Neural progenitor cell (in vitro differentiated cells): ENCODE measurements at regions not wholly inside any gene's neighbourhood (a gene's known extent, or its start where the extent isn't known, plus 50 kb on each side); places are given as distances from the start of the nearest gene placed in this dataset.

Experiments
- DNase-seq: peaks from one replicate; pipeline ENCODE4 v3.0.0-alpha.2; 2016; ENCODE audit warnings: low spot score
- H2AFZ ChIP-seq: fragments of 200-600 bp; sonication (generic); replicated peaks from 2 replicates; pipeline ENCODE4 v1.6.1; 2016; ENCODE audit warnings: antibody characterized with exemption
- H3F3A ChIP-seq: fragments of 200-600 bp; sonication (generic); 2 replicates; pipeline ENCODE4 v1.6.1; 2016; ENCODE audit warnings: antibody characterized with exemption, low read depth
- H3K27ac ChIP-seq: fragments of 200-600 bp; sonication (generic); 2 replicates; pipeline ENCODE4 v1.5.1; 2016; ENCODE audit warnings: mild to moderate bottlenecking
- H3K27me3 ChIP-seq: fragments of 200-600 bp; sonication (generic); 2 replicates; pipeline ENCODE4 v1.6.1; 2016; ENCODE audit warnings: mild to moderate bottlenecking, moderate library complexity
- H3K36me3 ChIP-seq: fragments of 200-600 bp; sonication (generic); 2 replicates; pipeline ENCODE4 v1.5.1; 2016
- H3K4me1 ChIP-seq: fragments of 200-600 bp; sonication (generic); 2 replicates; pipeline ENCODE4 v1.6.1; 2016; ENCODE audit warnings: mixed run types
- H3K4me2 ChIP-seq: fragments of 200-600 bp; sonication (generic); 2 replicates; pipeline ENCODE4 v1.6.1; 2016
- H3K4me3 ChIP-seq: fragments of 200-600 bp; sonication (generic); 2 replicates; pipeline ENCODE4 v1.5.1; 2016
- H3K79me2 ChIP-seq: fragments of 200-600 bp; sonication (generic); 2 replicates; pipeline ENCODE4 v1.6.1; 2016; ENCODE audit warnings: low read depth
- H3K9ac ChIP-seq: fragments of 200-600 bp; sonication (generic); 2 replicates; pipeline ENCODE4 v1.6.1; 2016
- H3K9me3 ChIP-seq: fragments of 200-600 bp; sonication (generic); 2 replicates; pipeline ENCODE4 v1.5.1; 2016; ENCODE audit warnings: low read depth
- H4K20me1 ChIP-seq: fragments of 200-600 bp; sonication (generic); 2 replicates; pipeline ENCODE4 v1.6.1; 2016; ENCODE audit warnings: low read depth
- H3K27ac Mint-ChIP-seq: 3 replicates; pipeline ENCODE4 v1.8.0; 2021; ENCODE audit warnings: mixed read lengths
- H3K27me3 Mint-ChIP-seq: 2 replicates; pipeline ENCODE4 v1.8.0; 2022; ENCODE audit warnings: low read depth, mild to moderate bottlenecking, inconsistent platforms, moderate library complexity, mixed read lengths; ENCODE audit not compliant: insufficient read depth
- H3K36me3 Mint-ChIP-seq: 3 replicates; pipeline ENCODE4 v1.8.0; 2021; ENCODE audit warnings: mixed read lengths
- H3K4me1 Mint-ChIP-seq: 3 replicates; pipeline ENCODE4 v1.8.0; 2021; ENCODE audit warnings: mixed read lengths
- H3K4me3 Mint-ChIP-seq: 3 replicates; pipeline ENCODE4 v1.8.0; 2021; ENCODE audit warnings: mild to moderate bottlenecking, moderate library complexity, mixed read lengths
- H3K9me3 Mint-ChIP-seq: 3 replicates; pipeline ENCODE4 v1.8.0; 2020; ENCODE audit warnings: mixed read lengths
- CTCF ChIP-seq: fragments of 200-600 bp; sonication (generic); IDR thresholded peaks from 2 replicates; pipeline ENCODE4 v1.5.1; 2017; ENCODE audit warnings: antibody characterized with exemption, mild to moderate bottlenecking
- EZH2 ChIP-seq: fragments of 200-600 bp; sonication (generic); IDR thresholded peaks from 2 replicates; pipeline ENCODE4 v1.6.1; 2017; ENCODE audit warnings: antibody characterized with exemption, mild to moderate bottlenecking, moderate library complexity
- EZH2phosphoT487 ChIP-seq: fragments of 200-600 bp; sonication (generic); IDR thresholded peaks from 2 replicates; pipeline ENCODE4 v1.6.1; 2017; ENCODE audit warnings: antibody characterized with exemption

GRCh38 chr9:126063326-126063725, 263.3 kb upstream of the MVB12B start:
- Histone ChIP-seq H4K20me1 (no peaks in the 10 kb centered on the region), H3K4me2 (no peak overlapping the region), H3K4me3 (no peak overlapping the region), H3K27me3 (no peaks in the 10 kb centered on the region), H3K79me2 (no peaks in the 10 kb centered on the region), H2AFZ (no peak overlapping the region), H3K4me1 (peaks cover 7% of the 10 kb centered on the region), H3F3A (no peaks in the 10 kb centered on the region), H3K9ac (no peak overlapping the region), H3K36me3 (no peaks in the 10 kb centered on the region), H3K27ac (no peak overlapping the region), H3K9me3 (no peaks in the 10 kb centered on the region)
- no peaks in the 10 kb centered on the region for H3K36me3 Mint-ChIP-seq
- H3K4me3 Mint-ChIP-seq = no peak overlapping the region
- DNase-seq = no peak
- peaks cover 8% of the 10 kb centered on the region for H3K27me3 Mint-ChIP-seq
- no peak overlapping the region for H3K27ac Mint-ChIP-seq
- H3K9me3 Mint-ChIP-seq = peaks cover 3% of the 10 kb centered on the region
- no peak for TF ChIP-seq CTCF
- H3K4me1 Mint-ChIP-seq = peaks cover 12% of the 10 kb centered on the region

- H3F3A ChIP-seq = no peaks in the 10 kb centered on the region
- TF ChIP-seq EZH2 = no peak
- no peak for TF ChIP-seq CTCF
- no peak for TF ChIP-seq EZH2phosphoT487
- no peak overlapping the region for H3K4me3 Mint-ChIP-seq
- no peaks in the 10 kb centered on the region for H3K36me3 ChIP-seq
- H3K79me2 ChIP-seq = no peaks in the 10 kb centered on the region
- H4K20me1 ChIP-seq = no peaks in the 10 kb centered on the region
- no peaks in the 10 kb centered on the region for H3K27me3 ChIP-seq
- peaks cover 3% of the 10 kb centered on the region for H3K9me3 Mint-ChIP-seq
- no peak overlapping the region for H3K27ac ChIP-seq
- no peak overlapping the region for H3K4me2 ChIP-seq
- H3K36me3 Mint-ChIP-seq = no peaks in the 10 kb centered on the region
- H3K27me3 Mint-ChIP-seq = peaks cover 6% of the 10 kb centered on the region
- H3K27ac Mint-ChIP-seq = no peak overlapping the region
- no peaks in the 10 kb centered on the region for H3K9me3 ChIP-seq
- no peak overlapping the region for H3K4me3 ChIP-seq
- DNase-seq = no peak
- H3K4me1 Mint-ChIP-seq = peaks cover 3% of the 10 kb centered on the region
- H3K4me1 ChIP-seq = peaks cover 5% of the 10 kb centered on the region
- no peak overlapping the region for H2AFZ ChIP-seq
- H3K9ac ChIP-seq = no peak overlapping the region
Measured at GRCh38 chr9:126066131-126066530, 260.5 kb upstream of the MVB12B start.

- Mint-ChIP-seq H3K27me3 (peaks cover 6% of the 10 kb centered on the region), H3K27ac (no peak overlapping the region), H3K4me3 (no peak overlapping the region), H3K36me3 (no peaks in the 10 kb centered on the region), H3K9me3 (no peaks in the 10 kb centered on the region), H3K4me1 (peaks cover 3% of the 10 kb centered on the region)
- Histone ChIP-seq H3F3A (no peaks in the 10 kb centered on the region), H3K36me3 (no peaks in the 10 kb centered on the region), H3K9ac (no peak overlapping the region), H3K4me3 (no peak overlapping the region), H4K20me1 (no peaks in the 10 kb centered on the region), H3K27ac (no peak overlapping the region), H2AFZ (no peak overlapping the region), H3K27me3 (no peaks in the 10 kb centered on the region), H3K4me2 (no peak overlapping the region), H3K9me3 (no peaks in the 10 kb centered on the region), H3K4me1 (peaks cover 5% of the 10 kb centered on the region), H3K79me2 (no peaks in the 10 kb centered on the region)
- no peak for DNase-seq
- TF ChIP-seq CTCF (no peak), EZH2phosphoT487 (no peak), EZH2 (no peak)
Measured at GRCh38 chr9:126067031-126067734, 259.4 kb upstream of the MVB12B start.
